PC-9 (cell line): ENCODE measurements at regions not wholly inside any gene's neighbourhood (a gene's known extent, or its start where the extent isn't known, plus 50 kb on each side); places are given as distances from the start of the nearest gene placed in this dataset.
"Not testable (repeated sequence)": the region's sequence is repeated elsewhere in the genome, so short reads cannot be mapped to it uniquely, and the experiment has no call there.

Experiments
- BruUV-seq: library from RNA; stranded (reverse); fragments of 400-500 nt; replicated peaks from 2 replicates; lab custom pipeline; 2021; lab: Mats Ljungman, UMichigan
- CTCF ChIA-PET: fragments of 300-600 bp; sonication (Branson Sonifier 250); formaldehyde crosslinking; loops from one replicate; lab custom pipeline; 2022; ENCODE audit warnings: antibody characterized with exemption; lab: Charles Lee
- POLR2A ChIA-PET: fragments of 300-600 bp; sonication (Branson Sonifier 250); formaldehyde crosslinking; loops from one replicate; lab custom pipeline; 2022; ENCODE audit warnings: antibody characterized with exemption; ENCODE audit not compliant: unreplicated experiment; lab: Charles Lee
- DNase-seq, 2 experiments: peaks; one replicate each; pipeline versions ENCODE4 v3.0.0 to v3.0.0-alpha.2; 2015 to 2022; ENCODE audit warnings: mixed read lengths in 1 of 2
- H2AFZ ChIP-seq: fragments of 200-600 bp; sonication (generic); 2 replicates; pipeline ENCODE4 v1.8.1; 2017; ENCODE audit warnings: antibody characterized with exemption
- H3F3A ChIP-seq: fragments of 200-600 bp; sonication (generic); 2 replicates; pipeline ENCODE4 v1.8.1; 2017; ENCODE audit warnings: antibody characterized with exemption, mild to moderate bottlenecking, low read depth; ENCODE audit not compliant: insufficient read depth
- H3K27ac ChIP-seq: fragments of 200-600 bp; sonication (generic); 2 replicates; pipeline ENCODE4 v1.6.1; 2016; ENCODE audit warnings: mixed run types
- H3K27me3 ChIP-seq: fragments of 200-600 bp; sonication (generic); 2 replicates; pipeline ENCODE4 v1.6.1; 2016; ENCODE audit warnings: low read depth, mixed run types; ENCODE audit not compliant: insufficient read depth
- H3K36me3 ChIP-seq: fragments of 200-600 bp; sonication (generic); 2 replicates; pipeline ENCODE4 v1.6.1; 2016; ENCODE audit warnings: low read depth, mixed run types
- H3K4me1 ChIP-seq: fragments of 200-600 bp; sonication (generic); replicated peaks from 2 replicates; pipeline ENCODE4 v1.6.1; 2016; ENCODE audit warnings: mixed run types; ENCODE audit not compliant: insufficient read depth
- H3K4me2 ChIP-seq: fragments of 200-600 bp; sonication (generic); 2 replicates; pipeline ENCODE4 v1.6.1; 2017; ENCODE audit warnings: mixed run types
- H3K4me3 ChIP-seq: fragments of 200-600 bp; sonication (generic); 2 replicates; pipeline ENCODE4 v1.6.1; 2016; ENCODE audit warnings: mixed run types
- H3K79me2 ChIP-seq: fragments of 200-600 bp; sonication (generic); 2 replicates; pipeline ENCODE4 v1.6.1; 2017; ENCODE audit warnings: low read depth, mixed run types
- H3K9me2 ChIP-seq: fragments of 200-600 bp; sonication (generic); 2 replicates; pipeline ENCODE4 v1.8.1; 2017; ENCODE audit warnings: mild to moderate bottlenecking; ENCODE audit not compliant: insufficient read depth
- H3K9me3 ChIP-seq: fragments of 200-600 bp; sonication (generic); 2 replicates; pipeline ENCODE4 v1.8.1; 2016; ENCODE audit warnings: low read depth; ENCODE audit not compliant: insufficient read depth
- H4K20me1 ChIP-seq: fragments of 200-600 bp; sonication (generic); 2 replicates; pipeline ENCODE4 v1.8.1; 2017; ENCODE audit not compliant: insufficient read depth
- EZH2 ChIP-seq: fragments of 200-600 bp; sonication (generic); IDR thresholded peaks from 2 replicates; pipeline ENCODE4 v1.8.0; 2017; ENCODE audit warnings: antibody characterized with exemption, low read depth
- intact Hi-C: fragments of 100-400 bp; cut with micrococcal nuclease; formaldehyde crosslinking; loops from one replicate; pipeline ENCODE4 v1.10.0; 2022; ENCODE audit not compliant: unreplicated experiment
- TF ChIP-seq, protein P1 (sequence below): fragments of 200-600 bp; sonication (generic); conservative IDR thresholded peaks from 2 replicates; pipeline ENCODE4 v1.6.1; 2017; ENCODE audit warnings: mixed run types, antibody characterized with exemption, mild to moderate bottlenecking, moderate library complexity

DNA sequence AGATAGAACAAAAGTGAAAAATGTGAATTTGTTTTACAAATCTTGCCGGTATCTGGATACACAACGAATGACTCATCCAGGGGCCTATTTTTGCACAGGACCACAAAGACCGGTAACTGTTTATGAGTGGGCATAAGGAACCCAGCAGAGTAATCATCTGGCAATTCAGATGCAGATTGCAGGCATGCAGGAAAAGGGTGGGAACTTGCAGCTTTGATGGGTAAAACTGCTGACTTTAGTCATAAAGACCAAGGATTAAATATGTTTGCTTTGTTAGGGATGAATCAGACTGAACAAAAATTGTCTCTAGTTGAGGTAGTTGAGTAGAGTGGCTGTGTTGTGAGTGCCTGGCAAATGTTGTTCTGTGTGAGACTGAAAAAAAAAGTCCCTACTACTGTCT lies 309.6 kb upstream of the CCNH start:
- ChIA-PET POLR2A (no interaction called here), CTCF (no interaction called here)
- H3K4me1 ChIP-seq, result no peaks in the 10 kb centered on the region
- no peaks in the 10 kb centered on the region for H3K9me2 ChIP-seq
- H2AFZ ChIP-seq, result no peak overlapping the region
- H3K9me3 ChIP-seq, result no peaks in the 10 kb centered on the region
- no peaks in the 10 kb centered on the region for H3K27me3 ChIP-seq
- H3K36me3 ChIP-seq, result no peaks in the 10 kb centered on the region
- H3F3A ChIP-seq, result no peaks in the 10 kb centered on the region
- H3K79me2 ChIP-seq, result no peaks in the 10 kb centered on the region
- intact Hi-C loops, result no loop called here
- no peaks in the 10 kb centered on the region for H4K20me1 ChIP-seq
- BruUV-seq, result no TSS peak
- no peak overlapping the region for H3K4me3 ChIP-seq
- H3K27ac ChIP-seq, result no peak overlapping the region
- H3K4me2 ChIP-seq, result no peak overlapping the region
- no peak for DNase-seq
- TF ChIP-seq EZH2, result no peak
- TF ChIP-seq, protein P1, sequence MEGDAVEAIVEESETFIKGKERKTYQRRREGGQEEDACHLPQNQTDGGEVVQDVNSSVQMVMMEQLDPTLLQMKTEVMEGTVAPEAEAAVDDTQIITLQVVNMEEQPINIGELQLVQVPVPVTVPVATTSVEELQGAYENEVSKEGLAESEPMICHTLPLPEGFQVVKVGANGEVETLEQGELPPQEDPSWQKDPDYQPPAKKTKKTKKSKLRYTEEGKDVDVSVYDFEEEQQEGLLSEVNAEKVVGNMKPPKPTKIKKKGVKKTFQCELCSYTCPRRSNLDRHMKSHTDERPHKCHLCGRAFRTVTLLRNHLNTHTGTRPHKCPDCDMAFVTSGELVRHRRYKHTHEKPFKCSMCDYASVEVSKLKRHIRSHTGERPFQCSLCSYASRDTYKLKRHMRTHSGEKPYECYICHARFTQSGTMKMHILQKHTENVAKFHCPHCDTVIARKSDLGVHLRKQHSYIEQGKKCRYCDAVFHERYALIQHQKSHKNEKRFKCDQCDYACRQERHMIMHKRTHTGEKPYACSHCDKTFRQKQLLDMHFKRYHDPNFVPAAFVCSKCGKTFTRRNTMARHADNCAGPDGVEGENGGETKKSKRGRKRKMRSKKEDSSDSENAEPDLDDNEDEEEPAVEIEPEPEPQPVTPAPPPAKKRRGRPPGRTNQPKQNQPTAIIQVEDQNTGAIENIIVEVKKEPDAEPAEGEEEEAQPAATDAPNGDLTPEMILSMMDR, result no peak

- BruUV-seq, H3K27me3 ChIP-seq, H3K4me1 ChIP-seq, H2AFZ ChIP-seq, H3K27ac ChIP-seq, DNase-seq, H3K36me3 ChIP-seq, H3K79me2 ChIP-seq, H3F3A ChIP-seq, H4K20me1 ChIP-seq, CTCF ChIA-PET, POLR2A ChIA-PET, intact Hi-C loops, H3K9me3 ChIP-seq, H3K9me2 ChIP-seq, H3K4me3 ChIP-seq, H3K4me2 ChIP-seq: not testable (repeated sequence)
Observed at GRCh38 chr5:87718224-87718925, 305.6 kb upstream of the CCNH start.

GRCh38 chr5:87717761-87718160 lies 305.0 kb upstream of the CCNH start:
- no peaks in the 10 kb centered on the region for H3K9me3 ChIP-seq
- H3K27ac ChIP-seq, result no peak overlapping the region
- H3K79me2 ChIP-seq, result no peaks in the 10 kb centered on the region
- no peak overlapping the region for H3K4me2 ChIP-seq
- intact Hi-C loops, result no loop called here
- ChIA-PET POLR2A (no interaction called here), CTCF (no interaction called here)
- DNase-seq, result no peak
- H3K36me3 ChIP-seq, result no peaks in the 10 kb centered on the region
- H3K27me3 ChIP-seq, result no peaks in the 10 kb centered on the region
- BruUV-seq, result no TSS peak
- 0 out of 2 replicates have a peak overlapping the region, but pooled peaks have one; percentile 4 for H2AFZ ChIP-seq
- H4K20me1 ChIP-seq, result no peaks in the 10 kb centered on the region
- no peaks in the 10 kb centered on the region for H3K9me2 ChIP-seq
- H3K4me3 ChIP-seq, result no peak overlapping the region
- H3K4me1 ChIP-seq, result no peaks in the 10 kb centered on the region
- no peaks in the 10 kb centered on the region for H3F3A ChIP-seq
- TF ChIP-seq EZH2, result no peak
- TF ChIP-seq, protein P1, result no peak

- H4K20me1 ChIP-seq, result no peaks in the 10 kb centered on the region
- H3K4me1 ChIP-seq, result no peaks in the 10 kb centered on the region
- no peak overlapping the region for H2AFZ ChIP-seq
- no peak for TF ChIP-seq EZH2
- TF ChIP-seq, protein P1, result no peak
- H3K9me2 ChIP-seq, result no peaks in the 10 kb centered on the region; the same call in 1 of the 2 replicates
- intact Hi-C loops, result no loop called here
- POLR2A ChIA-PET, result no interaction called here
- no peak overlapping the region for H3K4me3 ChIP-seq
- CTCF ChIA-PET, result no interaction called here
- H3K9me3 ChIP-seq, result no peaks in the 10 kb centered on the region
- H3K27me3 ChIP-seq, result no peaks in the 10 kb centered on the region
- no peaks in the 10 kb centered on the region for H3K79me2 ChIP-seq
- BruUV-seq, result no TSS peak
- no peak overlapping the region for H3K27ac ChIP-seq
- no peaks in the 10 kb centered on the region for H3K36me3 ChIP-seq
- no peak for DNase-seq
- no peaks in the 10 kb centered on the region; the same call in 1 of the 2 replicates for H3F3A ChIP-seq
- no peak overlapping the region for H3K4me2 ChIP-seq
Observed at GRCh38 chr5:87705876-87706275, 293.1 kb upstream of the CCNH start.
